ENCODE measurements at regions not wholly inside any gene's neighbourhood (a gene's known extent, or its start where the extent isn't known, plus 50 kb on each side); places are given as distances from the start of the nearest gene placed in this dataset.

- intact Hi-C loops (cut with micrococcal nuclease; ENCODE audit: unreplicated experiment): no loop called here
- Histone ChIP-seq H3K4me2 (no peak overlapping the region), H3K36me3 (ENCODE audit: low read depth) (no peaks in the 10 kb centered on the region), H3K79me2 (ENCODE audit: low read depth) (no peaks in the 10 kb centered on the region), H3K27ac (no peak overlapping the region), H3K4me1 (replicated peaks; ENCODE audit: insufficient read depth) (no peaks in the 10 kb centered on the region), H3F3A (ENCODE audit: insufficient read depth, low read depth) (no peaks in the 10 kb centered on the region), H3K9me3 (ENCODE audit: insufficient read depth, low read depth) (no peaks in the 10 kb centered on the region), H3K27me3 (ENCODE audit: insufficient read depth, low read depth) (peaks cover 17% of the 10 kb centered on the region; the same call in 1 of the 2 replicates), H3K4me3 (no peak overlapping the region), H2AFZ (no peak overlapping the region), H4K20me1 (ENCODE audit: insufficient read depth) (no peaks in the 10 kb centered on the region), H3K9me2 (ENCODE audit: insufficient read depth) (no peaks in the 10 kb centered on the region)
- POLR2A ChIA-PET (ENCODE audit: unreplicated experiment): no interaction called here
- CTCF ChIA-PET: no interaction called here
- no peak for DNase-seq
- TF ChIP-seq CTCF (conservative IDR thresholded peaks at IDR 0.05) (no peak), EZH2 (IDR thresholded peaks at IDR 0.05; ENCODE audit: low read depth) (no peak)
- no TSS peak for BruUV-seq (replicated peaks)
Observed at GRCh38 chr16:52956044-52956443, 96.7 kb downstream of the CHD9NB start.

- Histone ChIP-seq H3F3A (ENCODE audit: insufficient read depth, low read depth) (no peaks in the 10 kb centered on the region), H3K4me3 (no peak overlapping the region), H3K4me2 (no peak overlapping the region), H3K79me2 (ENCODE audit: low read depth) (no peaks in the 10 kb centered on the region), H3K9me3 (ENCODE audit: insufficient read depth, low read depth) (no peaks in the 10 kb centered on the region), H3K27me3 (ENCODE audit: insufficient read depth, low read depth) (peaks cover 24% of the 10 kb centered on the region), H3K9me2 (ENCODE audit: insufficient read depth) (no peaks in the 10 kb centered on the region), H2AFZ (no peak overlapping the region), H3K36me3 (ENCODE audit: low read depth) (no peaks in the 10 kb centered on the region), H3K27ac (no peak overlapping the region), H3K4me1 (replicated peaks; ENCODE audit: insufficient read depth) (no peaks in the 10 kb centered on the region), H4K20me1 (ENCODE audit: insufficient read depth) (no peaks in the 10 kb centered on the region)
- CTCF ChIA-PET: no interaction called here
- intact Hi-C loops (cut with micrococcal nuclease; ENCODE audit: unreplicated experiment): no loop called here
- no TSS peak for BruUV-seq (replicated peaks)
- no peak for DNase-seq
- TF ChIP-seq CTCF (conservative IDR thresholded peaks at IDR 0.05): no peak
- no peak for TF ChIP-seq EZH2 (IDR thresholded peaks at IDR 0.05; ENCODE audit: low read depth)
- POLR2A ChIA-PET (ENCODE audit: unreplicated experiment): no interaction called here
Observed at GRCh38 chr16:52953215-52953614, 99.5 kb downstream of the CHD9NB start.

- CTCF ChIA-PET: no interaction called here
- no peaks in the 10 kb centered on the region for H3F3A ChIP-seq (ENCODE audit: insufficient read depth, low read depth)
- no peak overlapping the region for H3K4me2 ChIP-seq
- intact Hi-C loops (cut with micrococcal nuclease; ENCODE audit: unreplicated experiment): no loop called here
- no peak overlapping the region for H2AFZ ChIP-seq
- peaks cover 16% of the 10 kb centered on the region for H3K27me3 ChIP-seq (ENCODE audit: insufficient read depth, low read depth)
- BruUV-seq (replicated peaks): no TSS peak
- no peak for DNase-seq
- H3K4me3 ChIP-seq: no peak overlapping the region
- H3K9me3 ChIP-seq (ENCODE audit: insufficient read depth, low read depth): no peaks in the 10 kb centered on the region
- TF ChIP-seq CTCF (conservative IDR thresholded peaks at IDR 0.05) (no peak), EZH2 (IDR thresholded peaks at IDR 0.05; ENCODE audit: low read depth) (no peak)
- no peaks in the 10 kb centered on the region for H3K79me2 ChIP-seq (ENCODE audit: low read depth)
- no peaks in the 10 kb centered on the region for H3K9me2 ChIP-seq (ENCODE audit: insufficient read depth)
- no peaks in the 10 kb centered on the region for H4K20me1 ChIP-seq (ENCODE audit: insufficient read depth)
- H3K27ac ChIP-seq: no peak overlapping the region
- POLR2A ChIA-PET (ENCODE audit: unreplicated experiment): no interaction called here
- H3K4me1 ChIP-seq (replicated peaks; ENCODE audit: insufficient read depth): no peaks in the 10 kb centered on the region
- no peaks in the 10 kb centered on the region for H3K36me3 ChIP-seq (ENCODE audit: low read depth)
Observed at GRCh38 chr16:52948946-52949345, 103.8 kb downstream of the CHD9NB start.

All from PC-9 (cell line).